OCI-LY1 (cell line): ENCODE measurements at regions not wholly inside any gene's neighbourhood (a gene's known extent, or its start where the extent isn't known, plus 50 kb on each side); places are given as distances from the start of the nearest gene placed in this dataset.

Source experiments
- EZH2 ChIP-seq: fragments of 200-600 bp; sonication (generic), shearing (Covaris generic); IDR thresholded peaks from 2 replicates; pipeline ENCODE4 v1.8.0; 2017; ENCODE audit warnings: borderline replicate concordance, mixed run types, mild to moderate bottlenecking, antibody characterized with exemption, low read length, moderate library complexity, mixed read lengths
- TF ChIP-seq, protein P1 (sequence below): fragments of 200-600 bp; sonication (generic), shearing (Covaris generic); IDR thresholded peaks from 2 replicates; pipeline ENCODE4 v1.5.1; 2017; ENCODE audit warnings: mild to moderate bottlenecking, antibody characterized with exemption, low read length, moderate library complexity, mixed read lengths

GRCh38 chr18:49677081-49677480 lies 115.2 kb downstream of the LIPG start:
- TF ChIP-seq, protein P1, sequence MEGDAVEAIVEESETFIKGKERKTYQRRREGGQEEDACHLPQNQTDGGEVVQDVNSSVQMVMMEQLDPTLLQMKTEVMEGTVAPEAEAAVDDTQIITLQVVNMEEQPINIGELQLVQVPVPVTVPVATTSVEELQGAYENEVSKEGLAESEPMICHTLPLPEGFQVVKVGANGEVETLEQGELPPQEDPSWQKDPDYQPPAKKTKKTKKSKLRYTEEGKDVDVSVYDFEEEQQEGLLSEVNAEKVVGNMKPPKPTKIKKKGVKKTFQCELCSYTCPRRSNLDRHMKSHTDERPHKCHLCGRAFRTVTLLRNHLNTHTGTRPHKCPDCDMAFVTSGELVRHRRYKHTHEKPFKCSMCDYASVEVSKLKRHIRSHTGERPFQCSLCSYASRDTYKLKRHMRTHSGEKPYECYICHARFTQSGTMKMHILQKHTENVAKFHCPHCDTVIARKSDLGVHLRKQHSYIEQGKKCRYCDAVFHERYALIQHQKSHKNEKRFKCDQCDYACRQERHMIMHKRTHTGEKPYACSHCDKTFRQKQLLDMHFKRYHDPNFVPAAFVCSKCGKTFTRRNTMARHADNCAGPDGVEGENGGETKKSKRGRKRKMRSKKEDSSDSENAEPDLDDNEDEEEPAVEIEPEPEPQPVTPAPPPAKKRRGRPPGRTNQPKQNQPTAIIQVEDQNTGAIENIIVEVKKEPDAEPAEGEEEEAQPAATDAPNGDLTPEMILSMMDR = no peak
- no peak for TF ChIP-seq EZH2
